ENCODE measurements at regions not wholly inside any gene's neighbourhood (a gene's known extent, or its start where the extent isn't known, plus 50 kb on each side); places are given as distances from the start of the nearest gene placed in this dataset.

GRCh38 chr20:48163505-48163904 lies 378.2 kb upstream of the SULF2 start:
- intact Hi-C loops (cut with micrococcal nuclease): no loop called here

GRCh38 chr20:48162621-48163020 lies 377.3 kb upstream of the SULF2 start:
- intact Hi-C loops (cut with micrococcal nuclease): no loop called here

GRCh38 chr20:48159145-48160008 lies 374.1 kb upstream of the SULF2 start:
- intact Hi-C loops (cut with micrococcal nuclease): no loop called here

- intact Hi-C loops (cut with micrococcal nuclease): no loop called here
Observed at GRCh38 chr20:48158014-48158413, 372.7 kb upstream of the SULF2 start.

GRCh38 chr20:48156951-48157700 lies 371.8 kb upstream of the SULF2 start:
- intact Hi-C loops (cut with micrococcal nuclease): no loop called here

GRCh38 chr20:48156521-48156920 lies 371.2 kb upstream of the SULF2 start:
- intact Hi-C loops (cut with micrococcal nuclease): no loop called here

- intact Hi-C loops (cut with micrococcal nuclease): no loop called here
Observed at GRCh38 chr20:48155268-48155667, 370.0 kb upstream of the SULF2 start.

- intact Hi-C loops (cut with micrococcal nuclease): no loop called here
Observed at GRCh38 chr20:48154040-48154765, 368.9 kb upstream of the SULF2 start.

- intact Hi-C loops (cut with micrococcal nuclease): no loop called here
Observed at GRCh38 chr20:48153523-48153922, 368.2 kb upstream of the SULF2 start.

GRCh38 chr20:48153103-48153502 lies 367.8 kb upstream of the SULF2 start:
- intact Hi-C loops (cut with micrococcal nuclease): no loop called here

- intact Hi-C loops (cut with micrococcal nuclease): no loop called here
Observed at GRCh38 chr20:48150568-48150967, 365.3 kb upstream of the SULF2 start.

GRCh38 chr20:48149902-48150301 lies 364.6 kb upstream of the SULF2 start:
- intact Hi-C loops (cut with micrococcal nuclease): no loop called here

- intact Hi-C loops (cut with micrococcal nuclease): no loop called here
Observed at GRCh38 chr20:48148916-48149672, 363.8 kb upstream of the SULF2 start.

- intact Hi-C loops (cut with micrococcal nuclease): no loop called here
Observed at GRCh38 chr20:48148020-48148419, 362.7 kb upstream of the SULF2 start.

GRCh38 chr20:48147311-48147710 lies 362.0 kb upstream of the SULF2 start:
- intact Hi-C loops (cut with micrococcal nuclease): no loop called here

- intact Hi-C loops (cut with micrococcal nuclease): no loop called here
Observed at GRCh38 chr20:48146877-48147276, 361.6 kb upstream of the SULF2 start.

- intact Hi-C loops (cut with micrococcal nuclease): no loop called here
Observed at GRCh38 chr20:48146308-48146707, 361.0 kb upstream of the SULF2 start.

GRCh38 chr20:48143435-48144081 lies 358.3 kb upstream of the SULF2 start:
- intact Hi-C loops (cut with micrococcal nuclease): no loop called here

- intact Hi-C loops (cut with micrococcal nuclease): no loop called here
Observed at GRCh38 chr20:48142516-48142773, 357.2 kb upstream of the SULF2 start.

GRCh38 chr20:48141660-48142515 lies 356.6 kb upstream of the SULF2 start:
- intact Hi-C loops (cut with micrococcal nuclease): no loop called here

Data from T-helper 1 cell treated with Interleukin-12 subunit alpha and Interleukin-12 subunit beta and Interleukin-4 antibody, amounts not matched to agents 30 ng/mL and 1 ng/mL, for 36 hours (primary cell).